Endothelial cell of umbilical vein (primary cell): ENCODE measurements at regions not wholly inside any gene's neighbourhood (a gene's known extent, or its start where the extent isn't known, plus 50 kb on each side); places are given as distances from the start of the nearest gene placed in this dataset.

Experiments
- CTCF ChIP-seq, 2 donors: IDR thresholded peaks; 1 replicate in 1 of 2; 2 replicates in 1 of 2; pipeline ENCODE4 v1.5.1; 2011; ENCODE audit warnings: low read length in 2 of 2, mild to moderate bottlenecking in 2 of 2, moderate library complexity in 2 of 2, control low read depth in 1 of 2, inconsistent platforms in 1 of 2, low read depth in 1 of 2; ENCODE audit not compliant: insufficient read depth in 1 of 2; ENCODE audit errors: extremely low read depth in 1 of 2
- POLR2A ChIP-seq: IDR thresholded peaks from 2 replicates; pipeline ENCODE4 v1.6.1; 2012; ENCODE audit warnings: low read depth, mild to moderate bottlenecking, control low read depth, low read length

- no peak for TF ChIP-seq CTCF (IDR thresholded peaks at IDR 0.05; ENCODE audit: extremely low read depth in 1 of 2, insufficient read depth in 1 of 2, low read depth in 1 of 2, low read length in 2 of 2)
- no peak for TF ChIP-seq POLR2A
Measured at GRCh38 chr5:68362331-68362730, 146.8 kb downstream of the PIK3R1 start.
